H9 (cell line): ENCODE measurements at regions not wholly inside any gene's neighbourhood (a gene's known extent, or its start where the extent isn't known, plus 50 kb on each side); places are given as distances from the start of the nearest gene placed in this dataset.

Experiments used
- DNase-seq: peaks from one replicate; pipeline ENCODE4 v3.0.0-alpha.2; 2017
- H2AFZ ChIP-seq: one replicate; pipeline ENCODE4 v1.6.1; 2013; ENCODE audit warnings: mild to moderate bottlenecking, low read length, control low read depth, moderate library complexity
- H2AK5ac ChIP-seq: 2 replicates; pipeline ENCODE4 v1.6.1; 2013; ENCODE audit warnings: low read length, control low read depth, mixed read lengths; ENCODE audit not compliant: insufficient read length
- H2BK120ac ChIP-seq: one replicate; pipeline ENCODE4 v1.6.1; 2013; ENCODE audit warnings: low read depth, mild to moderate bottlenecking, low read length, control low read depth, inconsistent platforms; ENCODE audit not compliant: poor library complexity, severe bottlenecking
- H2BK12ac ChIP-seq: 2 replicates; pipeline ENCODE4 v1.6.1; 2013; ENCODE audit warnings: low read length, control low read depth, mixed read lengths, low read depth; ENCODE audit not compliant: insufficient read length
- H2BK15ac ChIP-seq: 2 replicates; pipeline ENCODE4 v1.6.1; 2013; ENCODE audit warnings: low read depth, low read length, control low read depth
- H2BK20ac ChIP-seq: one replicate; pipeline ENCODE4 v1.6.1; 2013; ENCODE audit warnings: low read depth, mild to moderate bottlenecking, low read length, control low read depth, inconsistent platforms; ENCODE audit not compliant: poor library complexity, severe bottlenecking
- H2BK5ac ChIP-seq: 2 replicates; pipeline ENCODE4 v1.6.1; 2013; ENCODE audit warnings: low read length, control low read depth, mixed read lengths; ENCODE audit not compliant: insufficient read length
- H3K14ac ChIP-seq: 2 replicates; pipeline ENCODE4 v1.6.1; 2013; ENCODE audit warnings: low read length, control low read depth; ENCODE audit not compliant: insufficient read depth
- H3K18ac ChIP-seq: 2 replicates; pipeline ENCODE4 v1.6.1; 2013; ENCODE audit warnings: low read depth, mild to moderate bottlenecking, mixed read lengths, low read length, control low read depth; ENCODE audit not compliant: insufficient read length
- H3K23ac ChIP-seq: 2 replicates; pipeline ENCODE4 v1.6.1; 2013; ENCODE audit warnings: low read length, control low read depth, mixed read lengths, low read depth; ENCODE audit not compliant: insufficient read length
- H3K23me2 ChIP-seq: 2 replicates; pipeline ENCODE4 v1.6.1; 2013; ENCODE audit warnings: low read depth, mild to moderate bottlenecking, mixed read lengths, low read length, control low read depth; ENCODE audit not compliant: insufficient read length, poor library complexity, severe bottlenecking
- H3K27ac ChIP-seq: 2 replicates; pipeline ENCODE4 v1.5.1; 2013; ENCODE audit warnings: low read length, control low read depth, mixed read lengths, low read depth; ENCODE audit not compliant: insufficient read length
- H3K27me3 ChIP-seq: 2 replicates; pipeline ENCODE4 v1.6.1; 2013; ENCODE audit warnings: low read length, control low read depth, inconsistent platforms; ENCODE audit not compliant: insufficient read depth
- H3K4ac ChIP-seq: 2 replicates; pipeline ENCODE4 v1.6.1; 2013; ENCODE audit warnings: low read depth, mild to moderate bottlenecking, control low read depth, inconsistent platforms, low read length, moderate library complexity
- H3K4me1 ChIP-seq: 2 replicates; pipeline ENCODE4 v1.6.1; 2013; ENCODE audit warnings: low read length, control low read depth, inconsistent platforms; ENCODE audit not compliant: insufficient read depth
- H3K4me2 ChIP-seq: 2 replicates; pipeline ENCODE4 v1.6.1; 2013; ENCODE audit warnings: low read length, control low read depth, mixed read lengths; ENCODE audit not compliant: insufficient read length, insufficient read depth
- H3K56ac ChIP-seq: 2 replicates; pipeline ENCODE4 v1.6.1; 2013; ENCODE audit warnings: low read depth, mild to moderate bottlenecking, mixed read lengths, low read length, control low read depth; ENCODE audit not compliant: insufficient read length
- H3K79me1 ChIP-seq: 2 replicates; pipeline ENCODE4 v1.6.1; 2013; ENCODE audit warnings: low read depth, mild to moderate bottlenecking, moderate library complexity, low read length, control low read depth, inconsistent platforms; ENCODE audit not compliant: insufficient read depth, poor library complexity, severe bottlenecking
- H3K79me2 ChIP-seq: 2 replicates; pipeline ENCODE4 v1.6.1; 2013; ENCODE audit warnings: low read length, control low read depth, inconsistent platforms; ENCODE audit not compliant: insufficient read depth
- H3K9ac ChIP-seq: 2 replicates; pipeline ENCODE4 v1.6.1; 2013; ENCODE audit warnings: low read length, control low read depth, mixed read lengths; ENCODE audit not compliant: insufficient read length; ENCODE audit errors: extremely low read depth
- H3K9me3 ChIP-seq: one replicate; pipeline ENCODE4 v1.6.1; 2013; ENCODE audit warnings: low read depth, low read length, inconsistent platforms; ENCODE audit not compliant: control insufficient read depth
- H3T11ph ChIP-seq: one replicate; pipeline ENCODE4 v1.6.1; 2013; ENCODE audit warnings: mild to moderate bottlenecking, low read length, control low read depth, inconsistent platforms
- H4K20me1 ChIP-seq: one replicate; pipeline ENCODE4 v1.6.1; 2013; ENCODE audit not compliant: control insufficient read depth, insufficient read length, insufficient read depth
- H4K5ac ChIP-seq: 2 replicates; pipeline ENCODE4 v1.6.1; 2013; ENCODE audit warnings: low read depth, mild to moderate bottlenecking, mixed read lengths, low read length, control low read depth; ENCODE audit not compliant: insufficient read length
- H4K8ac ChIP-seq: replicated peaks from 2 replicates; pipeline ENCODE4 v1.6.1; 2013; ENCODE audit warnings: low read length, control low read depth, mixed read lengths, low read depth; ENCODE audit not compliant: insufficient read length
- H4K91ac ChIP-seq: 2 replicates; pipeline ENCODE4 v1.6.1; 2013; ENCODE audit warnings: low read depth, mild to moderate bottlenecking, moderate library complexity, mixed read lengths, low read length, control low read depth; ENCODE audit not compliant: insufficient read length
- H3K27ac Mint-ChIP-seq, 3 experiments: 2 replicates in 2 of 3; 3 replicates in 1 of 3; pipeline ENCODE4 v1.8.0; 2020 to 2021; ENCODE audit warnings: mixed read lengths in 3 of 3, mild to moderate bottlenecking in 1 of 3, moderate library complexity in 1 of 3
- H3K27me3 Mint-ChIP-seq: 2 replicates; pipeline ENCODE4 v1.8.0; 2021; ENCODE audit warnings: low read depth, mild to moderate bottlenecking, moderate library complexity, mixed read lengths
- H3K36me3 Mint-ChIP-seq, 3 experiments: 2 replicates in 2 of 3; 3 replicates in 1 of 3; pipeline ENCODE4 v1.8.0; 2020 to 2021; ENCODE audit warnings: low read depth in 3 of 3, mixed read lengths in 3 of 3; ENCODE audit not compliant: insufficient read depth in 1 of 3
- H3K4me1 Mint-ChIP-seq, 2 experiments: 2 replicates each; pipeline ENCODE4 v1.8.0; 2020; ENCODE audit warnings: mixed read lengths in 2 of 2
- H3K4me3 Mint-ChIP-seq, 2 experiments: 2 replicates in 1 of 2; 3 replicates in 1 of 2; pipeline ENCODE4 v1.8.0; 2020 to 2021; ENCODE audit warnings: mild to moderate bottlenecking in 2 of 2, mixed read lengths in 2 of 2, moderate library complexity in 1 of 2
- H3K9me3 Mint-ChIP-seq, 2 experiments: 2 replicates in 1 of 2; 3 replicates in 1 of 2; pipeline ENCODE4 v1.8.0; 2020; ENCODE audit warnings: mild to moderate bottlenecking in 2 of 2, mixed read lengths in 2 of 2, moderate library complexity in 1 of 2
- CTCF ChIP-seq: fragments of 200-600 bp; sonication (generic); conservative IDR thresholded peaks from 3 replicates; pipeline ENCODE4 v1.8.0; 2021; ENCODE audit warnings: antibody characterized with exemption, mild to moderate bottlenecking
- WGBS: extraction: QIAGEN DNeasy Blood & Tissue Kit; methylation state at CpG from one replicate; pipeline ENCODE4 v1.1.7; 2013; ENCODE audit warnings: missing lambda C conversion rate, low lambda C conversion rate, mixed read lengths; ENCODE audit not compliant: insufficient read length; ENCODE audit errors: extremely low coverage; 5-methylcytosine and 5-hydroxymethylcytosine counted together

- H3K27me3 ChIP-seq = no peaks in the 10 kb centered on the region
- Mint-ChIP-seq H3K9me3 (peaks cover 0 to 2% of the 10 kb centered on the region in 2 experiments; a peak in 2 of 5 replicates), H3K27ac (no peak overlapping the region; a peak in 1 of 7 replicates), H3K36me3 (no peaks in the 10 kb centered on the region), H3K27me3 (peaks cover 7% of the 10 kb centered on the region), H3K4me3 (no peak overlapping the region), H3K4me1 (peaks cover 27 to 39% of the 10 kb centered on the region in 2 experiments)
- no peak overlapping the region for H3K4me2 ChIP-seq
- no peak overlapping the region for H3K23ac ChIP-seq
- no peak overlapping the region for H2AFZ ChIP-seq
- no peak overlapping the region for H2AK5ac ChIP-seq
- H3K9ac ChIP-seq = no peak overlapping the region
- H4K8ac ChIP-seq = no peak overlapping the region
- no peak overlapping the region for H3T11ph ChIP-seq
- no peak overlapping the region for H2BK12ac ChIP-seq
- no peak overlapping the region for H4K91ac ChIP-seq
- no CpG with 5 or more reads among the region's 23 CpGs for WGBS
- H2BK20ac ChIP-seq = no peak overlapping the region
- H3K27ac ChIP-seq = no peak overlapping the region
- no peaks in the 10 kb centered on the region for H3K79me2 ChIP-seq
- H3K23me2 ChIP-seq = no peaks in the 10 kb centered on the region
- TF ChIP-seq CTCF = no peak
- no peak overlapping the region for H4K5ac ChIP-seq
- H3K9me3 ChIP-seq = no peaks in the 10 kb centered on the region
- H3K14ac ChIP-seq = no peak overlapping the region
- no peaks in the 10 kb centered on the region for H3K79me1 ChIP-seq
- H3K56ac ChIP-seq = no peak overlapping the region
- H4K20me1 ChIP-seq = no peaks in the 10 kb centered on the region
- peaks cover 3% of the 10 kb centered on the region for H3K4me1 ChIP-seq
- H2BK15ac ChIP-seq = no peak overlapping the region
- H2BK120ac ChIP-seq = no peak overlapping the region
- no peak overlapping the region for H2BK5ac ChIP-seq
- DNase-seq = no peak
- H3K18ac ChIP-seq = no peak overlapping the region
- no peak overlapping the region for H3K4ac ChIP-seq
These were observed 70.0 kb upstream of the TAF1B start for GRCh38 chr2:9772999-9773902.
